T47D (cell line): ENCODE measurements at regions not wholly inside any gene's neighbourhood (a gene's known extent, or its start where the extent isn't known, plus 50 kb on each side); places are given as distances from the start of the nearest gene placed in this dataset.

ENCODE experiments used
- DNase-seq, 2 experiments: peaks; one replicate each; pipeline versions ENCODE4 v3.0.0 to v3.0.0-alpha.2; 2011 to 2012; ENCODE audit warnings: low read depth in 1 of 2, low spot score in 1 of 2
- JUND ChIP-seq: IDR thresholded peaks from 2 replicates; pipeline ENCODE4 v1.6.1; 2012; ENCODE audit warnings: low read depth
- in situ Hi-C: cut with HindIII; loops from 2 replicates; pipeline ENCODE4 v1.10.0; 2016; ENCODE audit warnings: low sequenced_read_pairs, low pct_unique_long_range_greater_than_20kb

GRCh38 chr5:174514325-174514724, 210.1 kb upstream of the MSX2 start:
- DNase-seq = no peak
- in situ Hi-C loops = no loop called here

GRCh38 chr5:174514983-174515394, 209.4 kb upstream of the MSX2 start:
- in situ Hi-C loops = no loop called here
- no peak for DNase-seq
- no peak for TF ChIP-seq JUND

More at GRCh38 chr5:174514325-174514724, 210.1 kb upstream of the MSX2 start:
- no peak for TF ChIP-seq JUND

- no peak for DNase-seq
- in situ Hi-C loops = no loop called here
- no peak for TF ChIP-seq JUND
These were observed 207.6 kb upstream of the MSX2 start for GRCh38 chr5:174516741-174517140.

GRCh38 chr5:174518512-174518911, 205.9 kb upstream of the MSX2 start:
- DNase-seq = no peak

GRCh38 chr5:174520420-174521396, 203.7 kb upstream of the MSX2 start:
- no peak for DNase-seq
- in situ Hi-C loops = no loop called here
- no peak for TF ChIP-seq JUND

More at GRCh38 chr5:174518512-174518911, 205.9 kb upstream of the MSX2 start:
- no peak for TF ChIP-seq JUND
- in situ Hi-C loops = no loop called here

- TF ChIP-seq JUND = no peak
- in situ Hi-C loops = no loop called here
- DNase-seq = no peak
These were observed 202.9 kb upstream of the MSX2 start for GRCh38 chr5:174521449-174521848.

- in situ Hi-C loops = no loop called here
- no peak for DNase-seq
- TF ChIP-seq JUND = no peak
These were observed 201.7 kb upstream of the MSX2 start for GRCh38 chr5:174522480-174523260.

- in situ Hi-C loops = no loop called here
- no peak for TF ChIP-seq JUND
- DNase-seq = peak in 1 of 2 experiments; percentile 56
These were observed 200.9 kb upstream of the MSX2 start for GRCh38 chr5:174523311-174524071.

- DNase-seq = no peak
- no peak for TF ChIP-seq JUND
- in situ Hi-C loops = no loop called here
These were observed 200.0 kb upstream of the MSX2 start for GRCh38 chr5:174524351-174524750.

GRCh38 chr5:174526177-174526576, 198.2 kb upstream of the MSX2 start:
- TF ChIP-seq JUND = no peak
- no peak for DNase-seq
- in situ Hi-C loops = no loop called here

- in situ Hi-C loops = no loop called here
- TF ChIP-seq JUND = no peak
- DNase-seq = no peak
These were observed 196.4 kb upstream of the MSX2 start for GRCh38 chr5:174527916-174528540.
